HG03039 (cell line): ENCODE measurements at regions not wholly inside any gene's neighbourhood (a gene's known extent, or its start where the extent isn't known, plus 50 kb on each side); places are given as distances from the start of the nearest gene placed in this dataset.

ENCODE experiments used
- ATAC-seq: cut with Tn5 transposase; IDR thresholded peaks from one replicate; pipeline ENCODE4 v1.9.1; 2021; ENCODE audit warnings: mild to moderate bottlenecking, moderate library complexity; ENCODE audit not compliant: unreplicated experiment

- ATAC-seq = no peak
These were observed 249.2 kb upstream of the GPRIN3 start for GRCh38 chr4:89556601-89557305.

GRCh38 chr4:89551191-89551590 is 243.6 kb upstream of the GPRIN3 start:
- ATAC-seq = no peak

GRCh38 chr4:89549907-89550306 is 242.3 kb upstream of the GPRIN3 start:
- no peak for ATAC-seq

- ATAC-seq = no peak
These were observed 237.7 kb upstream of the GPRIN3 start for GRCh38 chr4:89545315-89545714.

- no peak for ATAC-seq
These were observed 234.4 kb upstream of the GPRIN3 start for GRCh38 chr4:89541998-89542397.

- no peak for ATAC-seq
These were observed 232.5 kb upstream of the GPRIN3 start for GRCh38 chr4:89539797-89540711.

GRCh38 chr4:89539374-89539773 is 231.8 kb upstream of the GPRIN3 start:
- no peak for ATAC-seq

GRCh38 chr4:89538886-89539285 is 231.3 kb upstream of the GPRIN3 start:
- ATAC-seq = no peak

GRCh38 chr4:89538171-89538570 is 230.6 kb upstream of the GPRIN3 start:
- ATAC-seq = no peak

GRCh38 chr4:89537281-89537680 is 229.7 kb upstream of the GPRIN3 start:
- no peak for ATAC-seq

- ATAC-seq = no peak
These were observed 227.7 kb upstream of the GPRIN3 start for GRCh38 chr4:89535251-89535650.

GRCh38 chr4:89534356-89534755 is 226.8 kb upstream of the GPRIN3 start:
- no peak for ATAC-seq

- no peak for ATAC-seq
These were observed 224.5 kb upstream of the GPRIN3 start for GRCh38 chr4:89531932-89532640.

GRCh38 chr4:89528526-89529133 is 221.0 kb upstream of the GPRIN3 start:
- ATAC-seq = no peak

- ATAC-seq = no peak
These were observed 214.2 kb upstream of the GPRIN3 start for GRCh38 chr4:89521826-89522225.

- ATAC-seq = no peak
These were observed 212.2 kb upstream of the GPRIN3 start for GRCh38 chr4:89519771-89520320.

GRCh38 chr4:89518259-89518658 is 210.7 kb upstream of the GPRIN3 start:
- ATAC-seq = no peak

- no peak for ATAC-seq
These were observed 207.2 kb upstream of the GPRIN3 start for GRCh38 chr4:89514811-89515210.

GRCh38 chr4:89511776-89512175 is 204.2 kb upstream of the GPRIN3 start:
- no peak for ATAC-seq

- peak; percentile 97 for ATAC-seq
These were observed 202.2 kb upstream of the GPRIN3 start for GRCh38 chr4:89509708-89510281.
